Peyer's patch (tissue), 4 donors: ENCODE measurements at regions not wholly inside any gene's neighbourhood (a gene's known extent, or its start where the extent isn't known, plus 50 kb on each side); places are given as distances from the start of the nearest gene placed in this dataset.

Source experiments
- CTCF ChIP-seq, 6 experiments: fragments of 450-650 bp in 4 of 6; fragments of 200-600 bp in 2 of 6; sonication (generic) in 1 of 6; IDR thresholded peaks; one replicate each; pipeline ENCODE4 v1.5.1; 2017 to 2019; ENCODE audit warnings: antibody characterized with exemption in 6 of 6, mild to moderate bottlenecking in 3 of 6, moderate library complexity in 1 of 6
- POLR2A ChIP-seq, 2 donors: fragments of 450-650 bp; IDR thresholded peaks; one replicate each; pipeline ENCODE4 v1.5.1; 2017; ENCODE audit warnings: antibody characterized with exemption in 2 of 2, mild to moderate bottlenecking in 2 of 2, moderate library complexity in 2 of 2

GRCh38 chr13:63457186-63457585 lies 2041.5 kb upstream of the PCDH20 start:
- no peak for TF ChIP-seq CTCF (IDR thresholded peaks at IDR 0.05)
- no peak for TF ChIP-seq POLR2A (IDR thresholded peaks at IDR 0.05)
